HepG2 (cell line): ENCODE measurements at regions not wholly inside any gene's neighbourhood (a gene's known extent, or its start where the extent isn't known, plus 50 kb on each side); places are given as distances from the start of the nearest gene placed in this dataset.

ENCODE experiments used
- CEBPZ ChIP-seq: IDR thresholded peaks from 2 replicates; pipeline ENCODE4 v1.6.1; 2012; ENCODE audit warnings: low read length, improper control_type of control experiment
- HIC2 ChIP-seq: sonication (generic); formaldehyde crosslinking; IDR thresholded peaks from 2 replicates; pipeline ENCODE4 v1.9.0; 2022; ENCODE audit warnings: low read depth, missing genetic modification reagents
- IKZF5 ChIP-seq: IDR thresholded peaks from 2 replicates; pipeline ENCODE4 v1.6.1; 2018; ENCODE audit warnings: missing genetic modification reagents, mild to moderate bottlenecking, missing compliant biosample characterization
- KDM4B ChIP-seq: sonication (generic); formaldehyde crosslinking; IDR thresholded peaks from 2 replicates; pipeline ENCODE4 v1.4.0; 2020; ENCODE audit warnings: missing genetic modification reagents
- MTF1 ChIP-seq: sonication (generic); formaldehyde crosslinking; IDR thresholded peaks from 2 replicates; pipeline ENCODE4 v1.5.0; 2020; ENCODE audit warnings: missing genetic modification reagents
- NCOA1 ChIP-seq: sonication (generic); formaldehyde crosslinking; IDR thresholded peaks from 2 replicates; pipeline ENCODE4 v1.9.0; 2021; ENCODE audit warnings: missing genetic modification reagents
- NKX3-1 ChIP-seq: sonication (generic); formaldehyde crosslinking; IDR thresholded peaks from 2 replicates; pipeline ENCODE4 v1.5.0; 2020; ENCODE audit warnings: missing genetic modification reagents
- PRDM10 ChIP-seq: sonication (generic); formaldehyde crosslinking; IDR thresholded peaks from 2 replicates; pipeline ENCODE4 v1.4.0; 2020; ENCODE audit warnings: low read depth, missing genetic modification reagents
- PRDM4 ChIP-seq: sonication (generic); formaldehyde crosslinking; IDR thresholded peaks from 2 replicates; pipeline ENCODE4 v1.9.0; 2021; ENCODE audit warnings: missing genetic modification reagents, borderline replicate concordance
- SIN3A ChIP-seq: IDR thresholded peaks from 2 replicates; pipeline ENCODE4 v1.6.1; 2011; ENCODE audit warnings: low read depth, mild to moderate bottlenecking, control low read depth, low read length, borderline replicate concordance
- SMAD1 ChIP-seq: sonication (generic); formaldehyde crosslinking; IDR thresholded peaks from 2 replicates; pipeline ENCODE4 v1.4.0; 2020; ENCODE audit warnings: missing genetic modification reagents, low read depth, mild to moderate bottlenecking, borderline replicate concordance
- SRF ChIP-seq: IDR thresholded peaks from 2 replicates; pipeline ENCODE4 v1.6.1; 2011; ENCODE audit warnings: mild to moderate bottlenecking, low read depth, low read length, moderate library complexity
- STAG1 ChIP-seq: sonication (generic); formaldehyde crosslinking; IDR thresholded peaks from 2 replicates; pipeline ENCODE4 v1.4.0; 2020; ENCODE audit warnings: missing genetic modification reagents
- ZNF597 ChIP-seq: sonication (generic); formaldehyde crosslinking; IDR thresholded peaks from 2 replicates; pipeline ENCODE4 v1.5.0; 2020; ENCODE audit warnings: missing genetic modification reagents

GRCh38 chr16:21501869-21502667 lies 97.3 kb upstream of the METTL9 start (continued):
- no peak for TF ChIP-seq PRDM10 (CRISPR knock-in tag)
- peak; percentile 94; the same call in 1 of the 2 replicates for TF ChIP-seq SIN3A
- no peak for TF ChIP-seq SRF
- peak; percentile 58 for TF ChIP-seq STAG1 (CRISPR knock-in tag)
- TF ChIP-seq NKX3-1 (CRISPR knock-in tag), result peak; percentile 87; the same call in 1 of the 2 replicates
- no peak for TF ChIP-seq NCOA1
- TF ChIP-seq KDM4B (CRISPR knock-in tag), result peak; percentile 94
- no peak for TF ChIP-seq CEBPZ
- TF ChIP-seq IKZF5 (CRISPR knock-in tag), result peak; percentile 95
- no peak for TF ChIP-seq HIC2 (CRISPR knock-in tag)
- TF ChIP-seq ZNF597, result 0 out of 2 replicates have a peak, but pooled peaks have one; percentile 83
- no peak for TF ChIP-seq PRDM4 (CRISPR knock-in tag)
- TF ChIP-seq SMAD1, result no peak
- peak; percentile 62; the same call in 1 of the 2 replicates for TF ChIP-seq MTF1 (CRISPR knock-in tag)
